Keratinocyte (primary cell): ENCODE measurements at regions not wholly inside any gene's neighbourhood (a gene's known extent, or its start where the extent isn't known, plus 50 kb on each side); places are given as distances from the start of the nearest gene placed in this dataset.

Source experiments
- DNase-seq: peaks from one replicate; pipeline ENCODE4 v3.0.0-alpha.2; 2011; ENCODE audit warnings: low read depth, missing footprints, low spot score
- FAIRE-seq: peaks from 2 replicates; lab custom pipeline; 2011; peaks lifted over from hg19 to GRCh38; lab: Jason Lieb, UNC
- H2AFZ ChIP-seq: 2 replicates; pipeline ENCODE4 v1.6.0; 2012; ENCODE audit warnings: low read length, control low read depth, inconsistent platforms; ENCODE audit not compliant: control insufficient read depth
- H3K27ac ChIP-seq: 2 replicates; pipeline ENCODE4 v1.5.1; 2011; ENCODE audit warnings: low read length; ENCODE audit not compliant: control insufficient read depth, insufficient read depth
- H3K27me3 ChIP-seq: 3 replicates; pipeline ENCODE4 v1.6.0; 2011; ENCODE audit warnings: low read length; ENCODE audit not compliant: control insufficient read depth, insufficient read depth; ENCODE audit errors: extremely low read depth
- H3K36me3 ChIP-seq, 2 experiments: 2 replicates in 1 of 2; 3 replicates in 1 of 2; pipeline ENCODE4 v1.5.1; 2011; ENCODE audit warnings: low read length in 2 of 2, mild to moderate bottlenecking in 1 of 2; ENCODE audit not compliant: control insufficient read depth in 2 of 2, insufficient read depth in 2 of 2; ENCODE audit errors: extremely low read depth in 1 of 2
- H3K4me1 ChIP-seq: 3 replicates; pipeline ENCODE4 v1.5.1; 2011; ENCODE audit warnings: low read length; ENCODE audit not compliant: control insufficient read depth, insufficient read depth; ENCODE audit errors: extremely low read depth
- H3K4me2 ChIP-seq: 3 replicates; pipeline ENCODE4 v1.6.0; 2011; ENCODE audit warnings: low read depth, low read length; ENCODE audit not compliant: control insufficient read depth, insufficient read depth; ENCODE audit errors: extremely low read depth
- H3K4me3 ChIP-seq, 3 experiments: fragments of 200-600 bp in 1 of 3; sonication (generic) in 1 of 3; 2 replicates in 2 of 3; 3 replicates in 1 of 3; pipeline ENCODE4 v1.5.1; 2011 to 2016; ENCODE audit warnings: low read length in 3 of 3, mild to moderate bottlenecking in 3 of 3, control low read depth in 2 of 3, inconsistent platforms in 1 of 3, low read depth in 1 of 3, mixed read lengths in 1 of 3, mixed run types in 1 of 3, moderate library complexity in 1 of 3; ENCODE audit not compliant: control insufficient read depth in 2 of 3, insufficient read depth in 2 of 3; ENCODE audit errors: extremely low read depth in 1 of 3
- H3K79me2 ChIP-seq: 2 replicates; pipeline ENCODE4 v1.6.0; 2012; ENCODE audit warnings: low read length; ENCODE audit not compliant: control insufficient read depth, insufficient read depth
- H3K9ac ChIP-seq: 3 replicates; pipeline ENCODE4 v1.6.0; 2011; ENCODE audit warnings: low read length; ENCODE audit not compliant: control insufficient read depth, insufficient read depth; ENCODE audit errors: extremely low read depth
- H3K9me1 ChIP-seq: 3 replicates; pipeline ENCODE4 v1.6.0; 2011; ENCODE audit warnings: low read length; ENCODE audit not compliant: control insufficient read depth, insufficient read depth; ENCODE audit errors: extremely low read depth
- H3K9me3 ChIP-seq: 2 replicates; pipeline ENCODE4 v1.5.1; 2012; ENCODE audit warnings: low read depth, low read length; ENCODE audit not compliant: control insufficient read depth
- H4K20me1 ChIP-seq: 3 replicates; pipeline ENCODE4 v1.6.0; 2011; ENCODE audit warnings: low read length; ENCODE audit not compliant: control insufficient read depth, insufficient read depth; ENCODE audit errors: extremely low read depth
- CTCF ChIP-seq, 3 experiments: IDR thresholded peaks in 1 of 3; conservative IDR thresholded peaks in 1 of 3; optimal IDR thresholded peaks in 1 of 3; 2 replicates in 2 of 3; 3 replicates in 1 of 3; pipeline versions ENCODE3 to v1.5.1; 2011; ENCODE audit warnings: low read length in 3 of 3, mild to moderate bottlenecking in 3 of 3, moderate library complexity in 2 of 3, control low read depth in 1 of 3, inconsistent platforms in 1 of 3; ENCODE audit not compliant: insufficient read depth in 2 of 3; ENCODE audit errors: extremely low read depth in 1 of 3
- EZH2 ChIP-seq: IDR thresholded peaks from one replicate; pipeline ENCODE4 v1.6.1; 2012; ENCODE audit warnings: inconsistent platforms, mild to moderate bottlenecking, low read length, moderate library complexity
- dilution Hi-C: fragments of 300-500 bp; cut with MboI; formaldehyde crosslinking; loops from one replicate; pipeline ENCODE4 v1.7.0; 2020; ENCODE audit warnings: low sequenced_read_pairs; ENCODE audit not compliant: extremely low pct_ligation_motif_present

- no peaks in the 10 kb centered on the region for H3K27me3 ChIP-seq
- no peak for TF ChIP-seq CTCF (optimal IDR thresholded peaks at IDR 0.05 in 1 of 3, IDR thresholded peaks at IDR 0.05 in 1 of 3, conservative IDR thresholded peaks at IDR 0.05 in 1 of 3; ENCODE audit: extremely low read depth in 1 of 3, insufficient read depth in 2 of 3, low read length in 3 of 3)
- TF ChIP-seq EZH2: no peak
- H3K9me3 ChIP-seq: no peaks in the 10 kb centered on the region
- H2AFZ ChIP-seq: no peak overlapping the region
- H3K4me3 ChIP-seq: no peak overlapping the region
- dilution Hi-C loops: no loop called here
- no peaks in the 10 kb centered on the region for H3K79me2 ChIP-seq
- no peak overlapping the region for H3K4me2 ChIP-seq
- no peaks in the 10 kb centered on the region for H3K9me1 ChIP-seq
- FAIRE-seq (no peak), DNase-seq (no peak)
- no peaks in the 10 kb centered on the region for H3K4me1 ChIP-seq
- H3K9ac ChIP-seq: no peak overlapping the region
- no peaks in the 10 kb centered on the region for H3K36me3 ChIP-seq
- no peak overlapping the region for H3K27ac ChIP-seq
- H4K20me1 ChIP-seq: no peaks in the 10 kb centered on the region
Observed at GRCh38 chr5:30968971-30969370, 224.5 kb upstream of the CDH6 start.

GRCh38 chr5:30960036-30960435, 233.4 kb upstream of the CDH6 start:
- H3K9me1 ChIP-seq: no peaks in the 10 kb centered on the region
- H3K27me3 ChIP-seq: no peaks in the 10 kb centered on the region
- H3K79me2 ChIP-seq: no peaks in the 10 kb centered on the region
- dilution Hi-C loops: no loop called here
- TF ChIP-seq CTCF (optimal IDR thresholded peaks at IDR 0.05 in 1 of 3, IDR thresholded peaks at IDR 0.05 in 1 of 3, conservative IDR thresholded peaks at IDR 0.05 in 1 of 3; ENCODE audit: extremely low read depth in 1 of 3, insufficient read depth in 2 of 3, low read length in 3 of 3) (no peak), EZH2 (no peak)
- H4K20me1 ChIP-seq: no peaks in the 10 kb centered on the region
- no peak overlapping the region for H2AFZ ChIP-seq
- no peak overlapping the region for H3K4me2 ChIP-seq
- H3K36me3 ChIP-seq: no peaks in the 10 kb centered on the region
- H3K4me1 ChIP-seq: no peaks in the 10 kb centered on the region
- H3K27ac ChIP-seq: no peak overlapping the region
- H3K4me3 ChIP-seq: no peak overlapping the region
- peaks cover 2% of the 10 kb centered on the region for H3K9me3 ChIP-seq
- no peak for FAIRE-seq
- DNase-seq: no peak
- H3K9ac ChIP-seq: no peak overlapping the region
